ENCODE measurements at regions not wholly inside any gene's neighbourhood (a gene's known extent, or its start where the extent isn't known, plus 50 kb on each side); places are given as distances from the start of the nearest gene placed in this dataset.

- Histone ChIP-seq H3K4me1 (ENCODE audit: control insufficient read depth, insufficient read depth, low read length) (no peaks in the 10 kb centered on the region), H3K9me3 (ENCODE audit: control insufficient read depth, insufficient read depth, low read length) (no peaks in the 10 kb centered on the region), H3K27me3 (ENCODE audit: control insufficient read depth, insufficient read depth, low read length) (no peaks in the 10 kb centered on the region), H3K4me3 (ENCODE audit: low read depth, low read length) (no peak overlapping the region), H3K36me3 (ENCODE audit: control insufficient read depth, insufficient read depth, low read length) (no peaks in the 10 kb centered on the region), H3K9ac (ENCODE audit: low read depth, low read length) (no peak overlapping the region)
These were observed 319.2 kb upstream of the FMN2 start for GRCh38 chr1:239772446-239772845.

GRCh38 chr1:239775466-239775865 lies 316.2 kb upstream of the FMN2 start:
- Histone ChIP-seq H3K9me3 (ENCODE audit: control insufficient read depth, insufficient read depth, low read length) (no peaks in the 10 kb centered on the region), H3K36me3 (ENCODE audit: control insufficient read depth, insufficient read depth, low read length) (no peaks in the 10 kb centered on the region), H3K27me3 (ENCODE audit: control insufficient read depth, insufficient read depth, low read length) (no peaks in the 10 kb centered on the region), H3K4me3 (ENCODE audit: low read depth, low read length) (no peak overlapping the region), H3K9ac (ENCODE audit: low read depth, low read length) (no peak overlapping the region), H3K4me1 (ENCODE audit: control insufficient read depth, insufficient read depth, low read length) (no peaks in the 10 kb centered on the region)

- no peak overlapping the region for H3K9ac ChIP-seq (ENCODE audit: low read depth, low read length)
- no peaks in the 10 kb centered on the region for H3K4me1 ChIP-seq (ENCODE audit: control insufficient read depth, insufficient read depth, low read length)
- H3K4me3 ChIP-seq (ENCODE audit: low read depth, low read length): no peak overlapping the region
- no peaks in the 10 kb centered on the region for H3K36me3 ChIP-seq (ENCODE audit: control insufficient read depth, insufficient read depth, low read length)
- H3K27me3 ChIP-seq (ENCODE audit: control insufficient read depth, insufficient read depth, low read length): no peaks in the 10 kb centered on the region
- H3K9me3 ChIP-seq (ENCODE audit: control insufficient read depth, insufficient read depth, low read length): no peaks in the 10 kb centered on the region
These were observed 313.4 kb upstream of the FMN2 start for GRCh38 chr1:239778208-239778813.

GRCh38 chr1:239779962-239780361 lies 311.7 kb upstream of the FMN2 start:
- H3K27me3 ChIP-seq (ENCODE audit: control insufficient read depth, insufficient read depth, low read length): no peaks in the 10 kb centered on the region
- H3K9ac ChIP-seq (ENCODE audit: low read depth, low read length): no peak overlapping the region
- no peaks in the 10 kb centered on the region for H3K9me3 ChIP-seq (ENCODE audit: control insufficient read depth, insufficient read depth, low read length)
- no peaks in the 10 kb centered on the region for H3K4me1 ChIP-seq (ENCODE audit: control insufficient read depth, insufficient read depth, low read length)
- no peak overlapping the region for H3K4me3 ChIP-seq (ENCODE audit: low read depth, low read length)
- H3K36me3 ChIP-seq (ENCODE audit: control insufficient read depth, insufficient read depth, low read length): no peaks in the 10 kb centered on the region

- Histone ChIP-seq H3K36me3 (ENCODE audit: control insufficient read depth, insufficient read depth, low read length) (no peaks in the 10 kb centered on the region), H3K27me3 (ENCODE audit: control insufficient read depth, insufficient read depth, low read length) (no peaks in the 10 kb centered on the region), H3K4me1 (ENCODE audit: control insufficient read depth, insufficient read depth, low read length) (peaks cover 2% of the 10 kb centered on the region), H3K9me3 (ENCODE audit: control insufficient read depth, insufficient read depth, low read length) (no peaks in the 10 kb centered on the region), H3K4me3 (ENCODE audit: low read depth, low read length) (no peak overlapping the region), H3K9ac (ENCODE audit: low read depth, low read length) (no peak overlapping the region)
These were observed 306.8 kb upstream of the FMN2 start for GRCh38 chr1:239784896-239785295.

GRCh38 chr1:239785576-239785975 lies 306.1 kb upstream of the FMN2 start:
- no peak overlapping the region for H3K9ac ChIP-seq (ENCODE audit: low read depth, low read length)
- H3K9me3 ChIP-seq (ENCODE audit: control insufficient read depth, insufficient read depth, low read length): no peaks in the 10 kb centered on the region

GRCh38 chr1:239786464-239786863 lies 305.2 kb upstream of the FMN2 start:
- Histone ChIP-seq H3K9me3 (ENCODE audit: control insufficient read depth, insufficient read depth, low read length) (no peaks in the 10 kb centered on the region), H3K4me1 (ENCODE audit: control insufficient read depth, insufficient read depth, low read length) (peaks cover 2% of the 10 kb centered on the region), H3K9ac (ENCODE audit: low read depth, low read length) (no peak overlapping the region)

More at GRCh38 chr1:239785576-239785975, 306.1 kb upstream of the FMN2 start:
- H3K4me1 ChIP-seq (ENCODE audit: control insufficient read depth, insufficient read depth, low read length): peaks cover 2% of the 10 kb centered on the region
- H3K27me3 ChIP-seq (ENCODE audit: control insufficient read depth, insufficient read depth, low read length): no peaks in the 10 kb centered on the region
- H3K36me3 ChIP-seq (ENCODE audit: control insufficient read depth, insufficient read depth, low read length): no peaks in the 10 kb centered on the region
- no peak overlapping the region for H3K4me3 ChIP-seq (ENCODE audit: low read depth, low read length)

GRCh38 chr1:239792157-239792556 lies 299.5 kb upstream of the FMN2 start:
- Histone ChIP-seq H3K4me1 (ENCODE audit: control insufficient read depth, insufficient read depth, low read length) (no peaks in the 10 kb centered on the region), H3K9ac (ENCODE audit: low read depth, low read length) (no peak overlapping the region), H3K27me3 (ENCODE audit: control insufficient read depth, insufficient read depth, low read length) (no peaks in the 10 kb centered on the region), H3K36me3 (ENCODE audit: control insufficient read depth, insufficient read depth, low read length) (no peaks in the 10 kb centered on the region), H3K4me3 (ENCODE audit: low read depth, low read length) (no peak overlapping the region), H3K9me3 (ENCODE audit: control insufficient read depth, insufficient read depth, low read length) (no peaks in the 10 kb centered on the region)

More at GRCh38 chr1:239786464-239786863, 305.2 kb upstream of the FMN2 start:
- no peak overlapping the region for H3K4me3 ChIP-seq (ENCODE audit: low read depth, low read length)
- no peaks in the 10 kb centered on the region for H3K27me3 ChIP-seq (ENCODE audit: control insufficient read depth, insufficient read depth, low read length)
- H3K36me3 ChIP-seq (ENCODE audit: control insufficient read depth, insufficient read depth, low read length): no peaks in the 10 kb centered on the region

- H3K9ac ChIP-seq (ENCODE audit: low read depth, low read length): no peak overlapping the region
- H3K4me3 ChIP-seq (ENCODE audit: low read depth, low read length): no peak overlapping the region
- H3K9me3 ChIP-seq (ENCODE audit: control insufficient read depth, insufficient read depth, low read length): no peaks in the 10 kb centered on the region
- no peaks in the 10 kb centered on the region for H3K4me1 ChIP-seq (ENCODE audit: control insufficient read depth, insufficient read depth, low read length)
- no peaks in the 10 kb centered on the region for H3K27me3 ChIP-seq (ENCODE audit: control insufficient read depth, insufficient read depth, low read length)
- H3K36me3 ChIP-seq (ENCODE audit: control insufficient read depth, insufficient read depth, low read length): no peaks in the 10 kb centered on the region
These were observed 296.4 kb upstream of the FMN2 start for GRCh38 chr1:239795304-239795703.

GRCh38 chr1:239799617-239800016 lies 292.1 kb upstream of the FMN2 start:
- no peak overlapping the region for H3K9ac ChIP-seq (ENCODE audit: low read depth, low read length)
- H3K4me1 ChIP-seq (ENCODE audit: control insufficient read depth, insufficient read depth, low read length): no peaks in the 10 kb centered on the region
- H3K4me3 ChIP-seq (ENCODE audit: low read depth, low read length): no peak overlapping the region
- no peaks in the 10 kb centered on the region for H3K36me3 ChIP-seq (ENCODE audit: control insufficient read depth, insufficient read depth, low read length)
- H3K27me3 ChIP-seq (ENCODE audit: control insufficient read depth, insufficient read depth, low read length): no peaks in the 10 kb centered on the region
- no peaks in the 10 kb centered on the region for H3K9me3 ChIP-seq (ENCODE audit: control insufficient read depth, insufficient read depth, low read length)

GRCh38 chr1:239800861-239801260 lies 290.8 kb upstream of the FMN2 start:
- Histone ChIP-seq H3K36me3 (ENCODE audit: control insufficient read depth, insufficient read depth, low read length) (no peaks in the 10 kb centered on the region), H3K27me3 (ENCODE audit: control insufficient read depth, insufficient read depth, low read length) (no peaks in the 10 kb centered on the region), H3K9me3 (ENCODE audit: control insufficient read depth, insufficient read depth, low read length) (no peaks in the 10 kb centered on the region), H3K9ac (ENCODE audit: low read depth, low read length) (no peak overlapping the region), H3K4me3 (ENCODE audit: low read depth, low read length) (no peak overlapping the region), H3K4me1 (ENCODE audit: control insufficient read depth, insufficient read depth, low read length) (no peaks in the 10 kb centered on the region)

GRCh38 chr1:239802275-239802674 lies 289.4 kb upstream of the FMN2 start:
- Histone ChIP-seq H3K4me3 (ENCODE audit: low read depth, low read length) (no peak overlapping the region), H3K9ac (ENCODE audit: low read depth, low read length) (no peak overlapping the region), H3K4me1 (ENCODE audit: control insufficient read depth, insufficient read depth, low read length) (no peaks in the 10 kb centered on the region), H3K9me3 (ENCODE audit: control insufficient read depth, insufficient read depth, low read length) (no peaks in the 10 kb centered on the region), H3K36me3 (ENCODE audit: control insufficient read depth, insufficient read depth, low read length) (no peaks in the 10 kb centered on the region), H3K27me3 (ENCODE audit: control insufficient read depth, insufficient read depth, low read length) (no peaks in the 10 kb centered on the region)
